ENCODE measurements at regions not wholly inside any gene's neighbourhood (a gene's known extent, or its start where the extent isn't known, plus 50 kb on each side); places are given as distances from the start of the nearest gene placed in this dataset.

- no peak for TF ChIP-seq CTCF (IDR thresholded peaks at IDR 0.05; ENCODE audit: borderline replicate concordance, insufficient read depth, low read depth, low read length)
- H3K4me3 ChIP-seq (ENCODE audit: low read depth, low read length), result no peak overlapping the region
Measured at GRCh38 chr14:49487238-49487637, 98.9 kb downstream of the RPS29 start.

GRCh38 chr14:49485290-49485689, 100.9 kb downstream of the RPS29 start:
- H3K4me3 ChIP-seq (ENCODE audit: low read depth, low read length), result no peak overlapping the region
- no peak for TF ChIP-seq CTCF (IDR thresholded peaks at IDR 0.05; ENCODE audit: borderline replicate concordance, insufficient read depth, low read depth, low read length)

GRCh38 chr14:49484180-49484579, 102.0 kb downstream of the RPS29 start:
- TF ChIP-seq CTCF (IDR thresholded peaks at IDR 0.05; ENCODE audit: borderline replicate concordance, insufficient read depth, low read depth, low read length), result no peak
- H3K4me3 ChIP-seq (ENCODE audit: low read depth, low read length), result no peak overlapping the region

- no peak for TF ChIP-seq CTCF (IDR thresholded peaks at IDR 0.05; ENCODE audit: borderline replicate concordance, insufficient read depth, low read depth, low read length)
Measured at GRCh38 chr14:49483268-49483667, 102.9 kb downstream of the RPS29 start.

GRCh38 chr14:49480979-49481498, 105.1 kb downstream of the RPS29 start:
- H3K4me3 ChIP-seq (ENCODE audit: low read depth, low read length), result no peak overlapping the region
- TF ChIP-seq CTCF (IDR thresholded peaks at IDR 0.05; ENCODE audit: borderline replicate concordance, insufficient read depth, low read depth, low read length), result no peak

More at GRCh38 chr14:49483268-49483667, 102.9 kb downstream of the RPS29 start:
- H3K4me3 ChIP-seq (ENCODE audit: low read depth, low read length), result no peak overlapping the region

GRCh38 chr14:49480053-49480760, 106.0 kb downstream of the RPS29 start:
- no peak overlapping the region for H3K4me3 ChIP-seq (ENCODE audit: low read depth, low read length)
- TF ChIP-seq CTCF (IDR thresholded peaks at IDR 0.05; ENCODE audit: borderline replicate concordance, insufficient read depth, low read depth, low read length), result no peak

- TF ChIP-seq CTCF (IDR thresholded peaks at IDR 0.05; ENCODE audit: borderline replicate concordance, insufficient read depth, low read depth, low read length), result no peak
- H3K4me3 ChIP-seq (ENCODE audit: low read depth, low read length), result no peak overlapping the region
Measured at GRCh38 chr14:49479432-49479831, 106.7 kb downstream of the RPS29 start.
